B cell (primary cell): ENCODE measurements at regions not wholly inside any gene's neighbourhood (a gene's known extent, or its start where the extent isn't known, plus 50 kb on each side); places are given as distances from the start of the nearest gene placed in this dataset.

Experiments
- ATAC-seq: fragments of 200-7000 bp; cut with Tn5 transposase; one replicate; pipeline ENCODE4 v1.10.0; 2021; ENCODE audit warnings: low read depth, mild to moderate bottlenecking, moderate number of reproducible peaks, moderate library complexity
- CTCF ChIA-PET: fragments of 350-600 bp; sonication (Branson Sonifier 250); formaldehyde crosslinking; loops from one replicate; lab custom pipeline; 2021; ENCODE audit warnings: antibody characterized with exemption, inconsistent platforms; lab: Charles Lee
- POLR2A ChIA-PET: fragments of 350-600 bp; sonication (Branson Sonifier 250); formaldehyde crosslinking; loops from one replicate; lab custom pipeline; 2021; ENCODE audit warnings: antibody characterized with exemption; lab: Charles Lee
- DNase-seq: peaks from one replicate; pipeline ENCODE4 v3.0.0; 2013
- H2AFZ ChIP-seq: 2 replicates; pipeline ENCODE4 v1.6.1; 2012; ENCODE audit warnings: mild to moderate bottlenecking, low read depth, low read length; ENCODE audit not compliant: insufficient read depth, poor library complexity, severe bottlenecking
- H3K27ac ChIP-seq, 2 donors: 1 replicate in 1 of 2; 2 replicates in 1 of 2; pipeline ENCODE4 v1.5.1; 2012 to 2013; ENCODE audit warnings: low read length in 2 of 2, mild to moderate bottlenecking in 2 of 2, moderate library complexity in 1 of 2
- H3K27me3 ChIP-seq, 4 experiments: fragments of 200-600 bp in 1 of 4; sonication (generic) in 1 of 4; replicated peaks in 1 of 4; 1 replicate in 2 of 4; 2 replicates in 2 of 4; pipeline versions ENCODE4 v1.6.1 to v1.7.0; 2013 to 2016; ENCODE audit warnings: low read length in 3 of 4, mild to moderate bottlenecking in 2 of 4, mixed read lengths in 1 of 4, moderate library complexity in 1 of 4; ENCODE audit not compliant: insufficient read depth in 4 of 4, control insufficient read depth in 3 of 4; ENCODE audit errors: control extremely low read depth in 1 of 4
- H3K36me3 ChIP-seq, 2 experiments: replicated peaks in 1 of 2; 1 replicate in 1 of 2; 2 replicates in 1 of 2; pipeline versions ENCODE4 v1.6.1 to v1.7.1; 2013; ENCODE audit warnings: low read length in 1 of 2; ENCODE audit not compliant: insufficient read depth in 2 of 2, control insufficient read depth in 1 of 2; ENCODE audit errors: control extremely low read depth in 1 of 2, extremely low read depth in 1 of 2
- H3K4me1 ChIP-seq, 2 donors: fragments of 200-600 bp in 1 of 2; sonication (generic) in 1 of 2; 1 replicate in 1 of 2; 2 replicates in 1 of 2; pipeline versions ENCODE4 v1.5.1 to v1.6.1; 2013 to 2017; ENCODE audit warnings: low read length in 2 of 2; ENCODE audit not compliant: control insufficient read depth in 2 of 2, insufficient read depth in 2 of 2
- H3K4me2 ChIP-seq: replicated peaks from 2 replicates; pipeline ENCODE3; 2012; ENCODE audit warnings: mild to moderate bottlenecking, low read depth, low read length; ENCODE audit not compliant: poor library complexity, severe bottlenecking
- H3K4me3 ChIP-seq, 5 experiments: fragments of 200-600 bp in 1 of 5; sonication (generic) in 1 of 5; 1 replicate in 3 of 5; 2 replicates in 2 of 5; pipeline versions ENCODE4 v1.5.1 to v1.7.0; 2011 to 2016; ENCODE audit warnings: low read length in 4 of 5, mild to moderate bottlenecking in 4 of 5, low read depth in 2 of 5, control low read depth in 1 of 5, moderate library complexity in 1 of 5; ENCODE audit not compliant: insufficient read depth in 1 of 5; ENCODE audit errors: control extremely low read depth in 1 of 5, extremely low read depth in 1 of 5
- H3K79me2 ChIP-seq: fragments of 200-600 bp; sonication (generic); one replicate; pipeline ENCODE4 v1.6.0; 2016; ENCODE audit warnings: low read length; ENCODE audit not compliant: control insufficient read depth, insufficient read depth
- H3K9ac ChIP-seq: fragments of 200-600 bp; sonication (generic); 2 replicates; pipeline ENCODE4 v1.6.1; 2017; ENCODE audit warnings: mild to moderate bottlenecking, low read length, moderate library complexity
- H3K9me3 ChIP-seq, 3 donors: one replicate each; pipeline versions ENCODE4 v1.6.1 to v1.7.1; 2013; ENCODE audit warnings: low read length in 2 of 3; ENCODE audit not compliant: control insufficient read depth in 2 of 3, insufficient read depth in 1 of 3; ENCODE audit errors: control extremely low read depth in 1 of 3
- H4K20me1 ChIP-seq: 2 replicates; pipeline ENCODE4 v1.6.0; 2012; ENCODE audit warnings: mild to moderate bottlenecking, low read length; ENCODE audit not compliant: insufficient read depth, control insufficient read depth, poor library complexity, severe bottlenecking
- H3K27ac Mint-ChIP-seq: one replicate; pipeline ENCODE4 v1.8.0; 2021; ENCODE audit warnings: mixed read lengths
- H3K27me3 Mint-ChIP-seq: one replicate; pipeline ENCODE4 v1.8.0; 2021; ENCODE audit warnings: mixed read lengths
- H3K4me1 Mint-ChIP-seq: one replicate; pipeline ENCODE4 v1.8.0; 2021; ENCODE audit warnings: mixed read lengths
- H3K4me3 Mint-ChIP-seq: one replicate; pipeline ENCODE4 v1.8.0; 2021; ENCODE audit warnings: mixed read lengths
- H3K9me3 Mint-ChIP-seq: one replicate; pipeline ENCODE4 v1.8.0; 2022; ENCODE audit warnings: mixed read lengths; ENCODE audit not compliant: insufficient read depth
- CTCF ChIP-seq: fragments of 200-600 bp; IDR thresholded peaks from one replicate; pipeline ENCODE4 v1.8.0; 2022; ENCODE audit warnings: antibody characterized with exemption, mild to moderate bottlenecking
- EZH2 ChIP-seq: IDR thresholded peaks from 2 replicates; pipeline ENCODE4 v1.6.1; 2012; ENCODE audit warnings: borderline replicate concordance, low read depth, mild to moderate bottlenecking, moderate library complexity, low read length; ENCODE audit not compliant: insufficient read depth, poor library complexity, severe bottlenecking
- WGBS: methylation state at CpG from one replicate; pipeline ENCODE4 v1.1.5; 2013; ENCODE audit warnings: missing lambda C conversion rate; ENCODE audit not compliant: insufficient coverage; 5-methylcytosine and 5-hydroxymethylcytosine counted together
- intact Hi-C: fragments of 100-400 bp; cut with micrococcal nuclease; formaldehyde crosslinking; loops from one replicate; pipeline ENCODE4 v1.10.0; 2022

- H3K27me3 ChIP-seq, result no peaks in the 10 kb centered on the region
- no peak overlapping the region for H3K27ac ChIP-seq
- DNase-seq, result no peak
- no peak overlapping the region for H2AFZ ChIP-seq
- no peak overlapping the region for H3K4me2 ChIP-seq
- peaks cover 2% of the 10 kb centered on the region for H3K9me3 Mint-ChIP-seq
- no peak overlapping the region for H3K27ac Mint-ChIP-seq
- no CpG with 5 or more reads among the region's 2 CpGs for WGBS
- no peaks in the 10 kb centered on the region for H3K79me2 ChIP-seq
- peaks cover 0 to 2% (median 0%) of the 10 kb centered on the region in 3 donors for H3K9me3 ChIP-seq
- H3K4me3 ChIP-seq, result no peak overlapping the region
- no peak overlapping the region for H3K9ac ChIP-seq
- intact Hi-C loops, result no loop called here
- ATAC-seq, result no peak
- TF ChIP-seq CTCF (no peak), EZH2 (no peak)
- no peaks in the 10 kb centered on the region for H3K27me3 Mint-ChIP-seq
- no peaks in the 10 kb centered on the region for H4K20me1 ChIP-seq
- ChIA-PET CTCF (no interaction called here), POLR2A (no interaction called here)
- no peak overlapping the region for H3K4me3 Mint-ChIP-seq
- no peaks in the 10 kb centered on the region for H3K36me3 ChIP-seq
- H3K4me1 Mint-ChIP-seq, result no peaks in the 10 kb centered on the region
- no peaks in the 10 kb centered on the region for H3K4me1 ChIP-seq
Observed at GRCh38 chr7:109178342-109178741, 608.7 kb downstream of the DNAJB9 start.

- DNase-seq, result no peak
- H3K9ac ChIP-seq, result no peak overlapping the region
- H3K9me3 Mint-ChIP-seq, result peaks cover 5% of the 10 kb centered on the region
- CTCF ChIA-PET, result no interaction called here
- POLR2A ChIA-PET, result no interaction called here
- no peaks in the 10 kb centered on the region for H3K27me3 Mint-ChIP-seq
- H3K79me2 ChIP-seq, result no peaks in the 10 kb centered on the region
- H3K36me3 ChIP-seq, result no peaks in the 10 kb centered on the region
- H3K4me1 ChIP-seq, result no peaks in the 10 kb centered on the region
- 77% methylated on average over 3 of the region's 3 CpGs for WGBS
- H3K27me3 ChIP-seq, result no peaks in the 10 kb centered on the region
- intact Hi-C loops, result no loop called here
- H3K9me3 ChIP-seq, result peaks cover 0 to 2% (median 0%) of the 10 kb centered on the region in 3 donors
- H4K20me1 ChIP-seq, result no peaks in the 10 kb centered on the region
- no peak overlapping the region for H3K27ac Mint-ChIP-seq
- no peak overlapping the region for H3K4me3 ChIP-seq
- H3K27ac ChIP-seq, result no peak overlapping the region
- no peak overlapping the region for H3K4me2 ChIP-seq
- no peak overlapping the region for H3K4me3 Mint-ChIP-seq
- no peaks in the 10 kb centered on the region for H3K4me1 Mint-ChIP-seq
- ATAC-seq, result no peak
- TF ChIP-seq EZH2, result no peak
- no peak for TF ChIP-seq CTCF
- no peak overlapping the region for H2AFZ ChIP-seq
Observed at GRCh38 chr7:109179601-109180000, 609.9 kb downstream of the DNAJB9 start.
